ENCODE measurements at regions not wholly inside any gene's neighbourhood (a gene's known extent, or its start where the extent isn't known, plus 50 kb on each side); places are given as distances from the start of the nearest gene placed in this dataset.

- Histone ChIP-seq H3K79me2 (ENCODE audit: control insufficient read depth, insufficient read depth, low read length) (no peaks in the 10 kb centered on the region), H2AFZ (ENCODE audit: low read depth, low read length) (no peak overlapping the region), H3K9me1 (replicated peaks; ENCODE audit: control insufficient read depth, extremely low read depth, insufficient read depth, low read length) (no peaks in the 10 kb centered on the region), H3K4me3 (replicated peaks in 1 of 3; ENCODE audit: insufficient read depth in 1 of 3, low read depth in 1 of 3, low read length in 3 of 3) (no peak overlapping the region), H3K9me3 (replicated peaks; ENCODE audit: control insufficient read depth, insufficient read depth, low read length) (no peaks in the 10 kb centered on the region), H3K36me3 (ENCODE audit: control insufficient read depth in 2 of 2, extremely low read depth in 1 of 2, insufficient read depth in 2 of 2, low read length in 2 of 2) (no peaks in the 10 kb centered on the region), H3K4me1 (ENCODE audit: control insufficient read depth, extremely low read depth, insufficient read depth, low read length) (no peaks in the 10 kb centered on the region), H4K20me1 (replicated peaks; ENCODE audit: control insufficient read depth, extremely low read depth, insufficient read depth, low read length) (no peaks in the 10 kb centered on the region), H3K9ac (replicated peaks; ENCODE audit: extremely low read depth, insufficient read depth, low read length) (no peak overlapping the region), H3K27me3 (ENCODE audit: control insufficient read depth in 2 of 2, insufficient read depth in 2 of 2, low read length in 2 of 2) (no peaks in the 10 kb centered on the region), H3K4me2 (ENCODE audit: insufficient read depth, low read length) (no peak overlapping the region), H3K27ac (ENCODE audit: insufficient read depth, low read depth, low read length) (no peak overlapping the region)
- DNase-seq (ENCODE audit: low read depth, low spot score) (no peak), FAIRE-seq (no peak)
- BruUV-seq (replicated peaks), result no TSS peak
- CTCF ChIA-PET, result interaction anchor here (0.6 to 2.1 kb wide), 3 partner anchors 22 to 141 kb away, joined by 3 to 6 read pairs (median 3); no protein-coding TSS in a partner anchor
- TF ChIP-seq JUN (IDR thresholded peaks at IDR 0.05; ENCODE audit: borderline replicate concordance, insufficient read depth, insufficient read length, low read depth), result no peak
- no peak for TF ChIP-seq CTCF (IDR thresholded peaks at IDR 0.05; ENCODE audit: extremely low read depth in 1 of 2, insufficient read depth in 1 of 2, low read depth in 1 of 2, low read length in 2 of 2)
- no peak for TF ChIP-seq GATA2 (IDR thresholded peaks at IDR 0.05; ENCODE audit: insufficient read depth, insufficient read length, low read depth, low read length)
- no peak for TF ChIP-seq EZH2 (IDR thresholded peaks at IDR 0.05; ENCODE audit: borderline replicate concordance, low read depth, low read length, severe bottlenecking)
- no peak for TF ChIP-seq POLR2A (IDR thresholded peaks at IDR 0.05; ENCODE audit: low read depth, low read length)
- no peak for TF ChIP-seq MAX (IDR thresholded peaks at IDR 0.05; ENCODE audit: insufficient read depth, insufficient read length)
- TF ChIP-seq POLR2AphosphoS5 (IDR thresholded peaks at IDR 0.05; ENCODE audit: insufficient read depth, low read depth, low read length), result no peak
- TF ChIP-seq MYC (IDR thresholded peaks at IDR 0.05; ENCODE audit: low read depth, low read length), result no peak
- no peak for TF ChIP-seq FOS (IDR thresholded peaks at IDR 0.05; ENCODE audit: borderline replicate concordance, insufficient read depth, low read length)
- dilution Hi-C loops (cut with MboI; ENCODE audit: extremely low pct_ligation_motif_present, low sequenced_read_pairs), result no loop called here
- POLR2A ChIA-PET, result no interaction called here
- intact Hi-C loops (cut with micrococcal nuclease), result no loop called here
These were observed 158.6 kb upstream of the LDB2 start for GRCh38 chr4:17057035-17057434.
